ENCODE measurements at regions not wholly inside any gene's neighbourhood (a gene's known extent, or its start where the extent isn't known, plus 50 kb on each side); places are given as distances from the start of the nearest gene placed in this dataset.

DNA sequence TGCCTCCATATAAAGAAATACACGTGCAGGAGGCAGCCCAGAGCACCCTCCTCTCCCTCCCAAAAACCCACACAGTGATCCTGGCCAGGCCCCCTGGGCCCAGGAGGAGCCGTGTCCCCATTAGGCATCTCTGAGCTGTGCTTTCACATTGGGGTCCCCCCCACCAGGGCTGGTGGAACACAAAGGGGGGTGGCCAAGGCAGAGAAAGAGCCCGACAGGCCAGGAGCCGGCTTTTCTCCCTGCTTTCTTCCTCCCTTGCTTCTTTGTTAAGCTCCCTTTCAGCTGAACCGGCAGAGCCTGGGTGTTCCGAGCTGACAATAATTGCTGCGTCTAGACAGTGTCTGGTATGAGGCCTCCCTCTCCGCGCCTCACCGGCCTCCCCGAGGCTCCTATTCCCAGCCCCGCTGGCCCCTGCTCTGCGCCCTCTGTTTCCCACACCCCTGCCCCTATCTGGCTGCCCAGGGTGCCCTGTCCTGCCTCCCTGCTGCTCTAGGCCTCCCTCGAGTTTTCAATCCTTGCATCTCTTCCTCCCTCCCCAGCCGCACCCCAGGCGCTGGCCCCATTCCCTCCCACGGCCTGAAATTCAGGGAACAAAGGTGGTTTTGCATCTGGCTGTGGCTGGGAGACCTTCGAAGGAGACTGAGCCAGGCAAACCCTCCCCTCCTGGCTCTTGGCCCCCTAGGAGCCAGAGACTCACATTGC lies 120.6 kb downstream of the C9orf50 start:
- TF ChIP-seq, protein P1, sequence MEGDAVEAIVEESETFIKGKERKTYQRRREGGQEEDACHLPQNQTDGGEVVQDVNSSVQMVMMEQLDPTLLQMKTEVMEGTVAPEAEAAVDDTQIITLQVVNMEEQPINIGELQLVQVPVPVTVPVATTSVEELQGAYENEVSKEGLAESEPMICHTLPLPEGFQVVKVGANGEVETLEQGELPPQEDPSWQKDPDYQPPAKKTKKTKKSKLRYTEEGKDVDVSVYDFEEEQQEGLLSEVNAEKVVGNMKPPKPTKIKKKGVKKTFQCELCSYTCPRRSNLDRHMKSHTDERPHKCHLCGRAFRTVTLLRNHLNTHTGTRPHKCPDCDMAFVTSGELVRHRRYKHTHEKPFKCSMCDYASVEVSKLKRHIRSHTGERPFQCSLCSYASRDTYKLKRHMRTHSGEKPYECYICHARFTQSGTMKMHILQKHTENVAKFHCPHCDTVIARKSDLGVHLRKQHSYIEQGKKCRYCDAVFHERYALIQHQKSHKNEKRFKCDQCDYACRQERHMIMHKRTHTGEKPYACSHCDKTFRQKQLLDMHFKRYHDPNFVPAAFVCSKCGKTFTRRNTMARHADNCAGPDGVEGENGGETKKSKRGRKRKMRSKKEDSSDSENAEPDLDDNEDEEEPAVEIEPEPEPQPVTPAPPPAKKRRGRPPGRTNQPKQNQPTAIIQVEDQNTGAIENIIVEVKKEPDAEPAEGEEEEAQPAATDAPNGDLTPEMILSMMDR (IDR thresholded peaks at IDR 0.05), result no peak
- no peak for TF ChIP-seq POLR2A (IDR thresholded peaks at IDR 0.05)
